ENCODE measurements at regions not wholly inside any gene's neighbourhood (a gene's known extent, or its start where the extent isn't known, plus 50 kb on each side); places are given as distances from the start of the nearest gene placed in this dataset.

- no TSS peak for BruUV-seq (replicated peaks)
- H3K9me3 ChIP-seq (ENCODE audit: low read length) = peaks cover 12% of the 10 kb centered on the region
- TF ChIP-seq EZH2phosphoT487 (IDR thresholded peaks at IDR 0.05; ENCODE audit: borderline replicate concordance, low read length) = no peak
- TF ChIP-seq CTCF (conservative IDR thresholded peaks at IDR 0.05; ENCODE audit: low read depth, low read length) = no peak
- TF ChIP-seq EZH2 (IDR thresholded peaks at IDR 0.05; ENCODE audit: low read length, unreplicated experiment) = no peak
- H3K4me2 ChIP-seq (ENCODE audit: low read length) = no peak overlapping the region
- H3K27ac ChIP-seq (ENCODE audit: low read length) = no peak overlapping the region
- H3K9me2 ChIP-seq (replicated peaks; ENCODE audit: low read length) = no peaks in the 10 kb centered on the region
- H3K4me3 ChIP-seq (ENCODE audit: low read length) = no peak overlapping the region
- no peaks in the 10 kb centered on the region for H3K4me1 ChIP-seq (ENCODE audit: insufficient read depth, low read length)
- CTCF ChIA-PET = no interaction called here
- H3K79me2 ChIP-seq (ENCODE audit: low read length) = no peaks in the 10 kb centered on the region
- H3F3A ChIP-seq (ENCODE audit: low read length, unreplicated experiment) = no peaks in the 10 kb centered on the region
- 0 out of 2 replicates have a peak, but pooled peaks cover 7% of the 10 kb centered on the region for H3K27me3 ChIP-seq (ENCODE audit: low read length)
- DNase-seq = no peak
- intact Hi-C loops (cut with micrococcal nuclease) = no loop called here
- no peaks in the 10 kb centered on the region for H3K36me3 ChIP-seq (ENCODE audit: low read depth, low read length)
- POLR2A ChIA-PET (ENCODE audit: unreplicated experiment) = interaction anchor here (0.6 kb wide), 1 partner anchor 937 kb away, joined by 7 read pairs; no protein-coding TSS in a partner anchor
- H3K9ac ChIP-seq (ENCODE audit: low read length) = no peak overlapping the region
- ATAC-seq = no peak
- no peak overlapping the region for H2AFZ ChIP-seq (ENCODE audit: low read length)
- no peaks in the 10 kb centered on the region for H4K20me1 ChIP-seq (ENCODE audit: low read length)
These were observed 318.5 kb upstream of the DUSP10 start for GRCh38 chr1:222060210-222060916.

- Histone ChIP-seq H3K4me3 (ENCODE audit: low read length) (no peak overlapping the region), H3K79me2 (ENCODE audit: low read length) (no peaks in the 10 kb centered on the region), H3K9me3 (ENCODE audit: low read length) (no peaks in the 10 kb centered on the region), H3K4me2 (ENCODE audit: low read length) (no peak overlapping the region), H3F3A (ENCODE audit: low read length, unreplicated experiment) (no peaks in the 10 kb centered on the region), H3K36me3 (ENCODE audit: low read depth, low read length) (no peaks in the 10 kb centered on the region), H3K27me3 (ENCODE audit: low read length) (0 out of 2 replicates have a peak, but pooled peaks cover 8% of the 10 kb centered on the region), H3K27ac (ENCODE audit: low read length) (no peak overlapping the region), H3K4me1 (ENCODE audit: insufficient read depth, low read length) (no peaks in the 10 kb centered on the region; the same call in 1 of the 2 replicates), H2AFZ (ENCODE audit: low read length) (no peak overlapping the region), H3K9ac (ENCODE audit: low read length) (no peak overlapping the region), H4K20me1 (ENCODE audit: low read length) (no peaks in the 10 kb centered on the region), H3K9me2 (replicated peaks; ENCODE audit: low read length) (no peaks in the 10 kb centered on the region)
- DNase-seq (no peak), ATAC-seq (no peak)
- TF ChIP-seq EZH2phosphoT487 (IDR thresholded peaks at IDR 0.05; ENCODE audit: borderline replicate concordance, low read length) (no peak), EZH2 (IDR thresholded peaks at IDR 0.05; ENCODE audit: low read length, unreplicated experiment) (no peak), CTCF (conservative IDR thresholded peaks at IDR 0.05; ENCODE audit: low read depth, low read length) (no peak)
- BruUV-seq (replicated peaks) = no TSS peak
- intact Hi-C loops (cut with micrococcal nuclease) = no loop called here
- ChIA-PET POLR2A (ENCODE audit: unreplicated experiment) (no interaction called here), CTCF (no interaction called here)
These were observed 316.4 kb upstream of the DUSP10 start for GRCh38 chr1:222058249-222058648.

GRCh38 chr1:222057162-222057561, 315.3 kb upstream of the DUSP10 start:
- ChIA-PET POLR2A (ENCODE audit: unreplicated experiment) (no interaction called here), CTCF (no interaction called here)
- H3K79me2 ChIP-seq (ENCODE audit: low read length) = no peaks in the 10 kb centered on the region
- TF ChIP-seq EZH2phosphoT487 (IDR thresholded peaks at IDR 0.05; ENCODE audit: borderline replicate concordance, low read length) (no peak), CTCF (conservative IDR thresholded peaks at IDR 0.05; ENCODE audit: low read depth, low read length) (no peak), EZH2 (IDR thresholded peaks at IDR 0.05; ENCODE audit: low read length, unreplicated experiment) (no peak)
- no peaks in the 10 kb centered on the region for H3F3A ChIP-seq (ENCODE audit: low read length, unreplicated experiment)
- H3K4me1 ChIP-seq (ENCODE audit: insufficient read depth, low read length) = no peaks in the 10 kb centered on the region; the same call in 1 of the 2 replicates
- H3K9me3 ChIP-seq (ENCODE audit: low read length) = no peaks in the 10 kb centered on the region
- no peak overlapping the region for H3K4me3 ChIP-seq (ENCODE audit: low read length)
- intact Hi-C loops (cut with micrococcal nuclease) = no loop called here
- H4K20me1 ChIP-seq (ENCODE audit: low read length) = no peaks in the 10 kb centered on the region
- H3K4me2 ChIP-seq (ENCODE audit: low read length) = no peak overlapping the region
- no TSS peak for BruUV-seq (replicated peaks)
- H3K27me3 ChIP-seq (ENCODE audit: low read length) = 0 out of 2 replicates have a peak, but pooled peaks cover 8% of the 10 kb centered on the region
- H2AFZ ChIP-seq (ENCODE audit: low read length) = no peak overlapping the region
- DNase-seq = no peak
- H3K9ac ChIP-seq (ENCODE audit: low read length) = no peak overlapping the region
- no peaks in the 10 kb centered on the region for H3K36me3 ChIP-seq (ENCODE audit: low read depth, low read length)
- H3K27ac ChIP-seq (ENCODE audit: low read length) = no peak overlapping the region
- no peak for ATAC-seq
- no peaks in the 10 kb centered on the region for H3K9me2 ChIP-seq (replicated peaks; ENCODE audit: low read length)

Measured in PC-3 (cell line).